IMR-90 (cell line): ENCODE measurements at regions not wholly inside any gene's neighbourhood (a gene's known extent, or its start where the extent isn't known, plus 50 kb on each side); places are given as distances from the start of the nearest gene placed in this dataset.

ENCODE experiments used
- ATAC-seq: fragments of 200-7000 bp; cut with Tn5 transposase; 2 replicates; pipeline ENCODE4 v1.9.1; 2020; ENCODE audit warnings: low read depth, mild to moderate bottlenecking, moderate library complexity
- BruUV-seq: library from RNA; stranded (reverse); fragments of 400-500 nt; replicated peaks from 2 replicates; lab custom pipeline; 2021; lab: Mats Ljungman, UMichigan
- CTCF ChIA-PET: fragments of 300-600 bp; formaldehyde crosslinking; extraction: SDS; loops from one replicate; lab custom pipeline; 2021; ENCODE audit warnings: antibody characterized with exemption; lab: Yijun Ruan, JAX
- POLR2A ChIA-PET: fragments of 300-600 bp; sonication (Branson Sonifier 250); formaldehyde crosslinking; loops from one replicate; lab custom pipeline; 2022; ENCODE audit warnings: antibody characterized with exemption; ENCODE audit not compliant: unreplicated experiment; lab: Charles Lee
- DNase-seq: peaks from one replicate; pipeline ENCODE4 v3.0.0; 2013
- H2AFZ ChIP-seq: replicated peaks from 2 replicates; pipeline ENCODE3; 2013; ENCODE audit warnings: low read length, mild to moderate bottlenecking; ENCODE audit not compliant: poor library complexity
- H2AK5ac ChIP-seq: 2 replicates; pipeline ENCODE4 v1.6.1; 2013; ENCODE audit warnings: low read depth, low read length, inconsistent platforms
- H2AK9ac ChIP-seq: replicated peaks from 2 replicates; pipeline ENCODE3; 2013; ENCODE audit warnings: mild to moderate bottlenecking, low read depth, low read length, moderate library complexity; ENCODE audit not compliant: poor library complexity
- H2BK120ac ChIP-seq: 2 replicates; pipeline ENCODE4 v1.6.1; 2013; ENCODE audit warnings: low read depth, low read length, inconsistent platforms
- H2BK15ac ChIP-seq: 3 replicates; pipeline ENCODE4 v1.6.1; 2013; ENCODE audit warnings: low read depth, low read length, inconsistent platforms
- H2BK20ac ChIP-seq: 2 replicates; pipeline ENCODE4 v1.6.1; 2013; ENCODE audit warnings: low read depth, mild to moderate bottlenecking, inconsistent platforms, low read length, moderate library complexity
- H2BK5ac ChIP-seq: 2 replicates; pipeline ENCODE4 v1.6.1; 2013; ENCODE audit warnings: mild to moderate bottlenecking, low read depth, low read length, inconsistent platforms; ENCODE audit not compliant: poor library complexity, severe bottlenecking
- H3K14ac ChIP-seq: replicated peaks from 2 replicates; pipeline ENCODE4 v1.6.1; 2013; ENCODE audit warnings: low read depth, low read length, inconsistent platforms
- H3K18ac ChIP-seq: 2 replicates; pipeline ENCODE4 v1.6.1; 2013; ENCODE audit warnings: low read depth, low read length, control low read depth
- H3K23ac ChIP-seq: 2 replicates; pipeline ENCODE4 v1.6.1; 2013; ENCODE audit warnings: low read depth, low read length, inconsistent platforms
- H3K27ac ChIP-seq: 2 replicates; pipeline ENCODE4 v1.5.1; 2013; ENCODE audit warnings: mild to moderate bottlenecking, control low read depth, low read length; ENCODE audit not compliant: insufficient read depth
- H3K27me3 ChIP-seq: 2 replicates; pipeline ENCODE4 v1.6.1; 2013; ENCODE audit warnings: low read length; ENCODE audit not compliant: control insufficient read depth, insufficient read depth
- H3K36me3 ChIP-seq: 2 replicates; pipeline ENCODE4 v1.6.1; 2013; ENCODE audit warnings: low read length, mixed read lengths; ENCODE audit not compliant: control insufficient read depth, insufficient read depth
- H3K4ac ChIP-seq: 2 replicates; pipeline ENCODE4 v1.6.1; 2013; ENCODE audit warnings: low read depth, low read length, inconsistent platforms
- H3K4me1 ChIP-seq: 2 replicates; pipeline ENCODE4 v1.6.1; 2013; ENCODE audit warnings: low read length, mixed read lengths; ENCODE audit not compliant: control insufficient read depth, insufficient read depth
- H3K4me2 ChIP-seq: 2 replicates; pipeline ENCODE4 v1.6.1; 2013; ENCODE audit warnings: low read depth, mild to moderate bottlenecking, control low read depth, low read length, moderate library complexity
- H3K4me3 ChIP-seq: 2 replicates; pipeline ENCODE4 v1.5.1; 2013; ENCODE audit warnings: low read depth, mild to moderate bottlenecking, control low read depth, low read length, moderate library complexity; ENCODE audit not compliant: insufficient read depth
- H3K56ac ChIP-seq: 2 replicates; pipeline ENCODE4 v1.6.1; 2013; ENCODE audit warnings: low read length, inconsistent platforms; ENCODE audit not compliant: insufficient read depth; ENCODE audit errors: extremely low read depth
- H3K79me1 ChIP-seq, 2 experiments: 2 replicates each; pipeline ENCODE4 v1.6.1; 2013; ENCODE audit warnings: low read length in 2 of 2, inconsistent platforms in 1 of 2, low read depth in 1 of 2
- H3K9ac ChIP-seq: 2 replicates; pipeline ENCODE4 v1.6.1; 2013; ENCODE audit warnings: low read depth, low read length, control low read depth
- H3K9me1 ChIP-seq: 2 replicates; pipeline ENCODE4 v1.6.1; 2013; ENCODE audit warnings: low read length, inconsistent platforms; ENCODE audit not compliant: insufficient read depth
- H3K9me3 ChIP-seq: 2 replicates; pipeline ENCODE4 v1.6.1; 2013; ENCODE audit warnings: low read length; ENCODE audit not compliant: control insufficient read depth, insufficient read depth
- H4K20me1 ChIP-seq: 2 replicates; pipeline ENCODE4 v1.6.1; 2013; ENCODE audit warnings: low read length, inconsistent platforms; ENCODE audit not compliant: insufficient read depth
- H4K5ac ChIP-seq: 2 replicates; pipeline ENCODE4 v1.6.1; 2013; ENCODE audit warnings: mild to moderate bottlenecking, low read depth, low read length, control low read depth
- H4K8ac ChIP-seq, 2 experiments: 2 replicates each; pipeline ENCODE4 v1.6.1; 2013; ENCODE audit warnings: low read depth in 2 of 2, low read length in 2 of 2, control low read depth in 1 of 2, inconsistent platforms in 1 of 2
- H4K91ac ChIP-seq: 2 replicates; pipeline ENCODE4 v1.6.1; 2013; ENCODE audit warnings: low read depth, low read length, inconsistent platforms; ENCODE audit not compliant: insufficient read depth
- BHLHE40 ChIP-seq: fragments of 150-350 bp; IDR thresholded peaks from 2 replicates; pipeline ENCODE4 v1.6.1; 2016; ENCODE audit warnings: mild to moderate bottlenecking, low read depth, low read length
- CEBPB ChIP-seq: IDR thresholded peaks from 2 replicates; pipeline ENCODE4 v1.6.1; 2012; ENCODE audit warnings: low read depth, low read length, improper control_type of control experiment
- CHD1 ChIP-seq: IDR thresholded peaks from 2 replicates; pipeline ENCODE4 v1.6.1; 2012; ENCODE audit warnings: low read depth, low read length, improper control_type of control experiment
- CTCF ChIP-seq: conservative IDR thresholded peaks from 2 replicates; pipeline ENCODE4 v1.5.1; 2012; ENCODE audit warnings: mild to moderate bottlenecking, low read depth, low read length, improper control_type of control experiment
- ELK1 ChIP-seq: fragments of 150-350 bp; IDR thresholded peaks from 2 replicates; pipeline ENCODE4 v1.6.1; 2016; ENCODE audit warnings: low read depth, mild to moderate bottlenecking, low read length, moderate library complexity, borderline replicate concordance
- FOS ChIP-seq: fragments of 150-350 bp; IDR thresholded peaks from 2 replicates; pipeline ENCODE4 v1.6.1; 2016; ENCODE audit warnings: low read depth, low read length
- MAFK ChIP-seq: IDR thresholded peaks from 2 replicates; pipeline ENCODE4 v1.6.1; 2012; ENCODE audit warnings: low read depth, low read length, improper control_type of control experiment
- MAZ ChIP-seq: IDR thresholded peaks from 2 replicates; pipeline ENCODE4 v1.6.1; 2012; ENCODE audit warnings: low read depth, mild to moderate bottlenecking, low read length, improper control_type of control experiment, moderate library complexity, borderline replicate concordance
- MXI1 ChIP-seq: IDR thresholded peaks from 2 replicates; pipeline ENCODE4 v1.6.1; 2012; ENCODE audit warnings: low read depth, mild to moderate bottlenecking, low read length, moderate library complexity, borderline replicate concordance
- NFE2L2 ChIP-seq: fragments of 150-350 bp; IDR thresholded peaks from 2 replicates; pipeline ENCODE4 v1.6.1; 2016; ENCODE audit warnings: low read depth, mild to moderate bottlenecking, low read length
- POLR2A ChIP-seq: IDR thresholded peaks from 2 replicates; pipeline ENCODE4 v1.6.1; 2012; ENCODE audit warnings: mild to moderate bottlenecking, low read depth, low read length
- RAD21 ChIP-seq: IDR thresholded peaks from 2 replicates; pipeline ENCODE4 v1.6.1; 2012; ENCODE audit warnings: low read length, improper control_type of control experiment
- RCOR1 ChIP-seq: IDR thresholded peaks from 2 replicates; pipeline ENCODE4 v1.6.1; 2012; ENCODE audit warnings: mild to moderate bottlenecking, low read length, improper control_type of control experiment; ENCODE audit not compliant: insufficient replicate concordance
- RFX5 ChIP-seq: IDR thresholded peaks from 2 replicates; pipeline ENCODE4 v1.8.0; 2012; ENCODE audit warnings: low read depth, mild to moderate bottlenecking, low read length, moderate library complexity
- SMC3 ChIP-seq: fragments of 150-350 bp; IDR thresholded peaks from 2 replicates; pipeline ENCODE4 v1.6.1; 2016; ENCODE audit warnings: low read depth, mild to moderate bottlenecking, antibody characterized with exemption, low read length, moderate library complexity
- USF2 ChIP-seq: fragments of 150-350 bp; IDR thresholded peaks from 2 replicates; pipeline ENCODE4 v1.6.1; 2017; ENCODE audit warnings: mild to moderate bottlenecking, antibody characterized with exemption, low read length, low read depth
- WGBS, 2 experiments: methylation state at CpG; one replicate each; pipeline versions ENCODE4 v1.1.5 to v1.1.7; 2013; ENCODE audit warnings: missing lambda C conversion rate in 2 of 2; ENCODE audit not compliant: insufficient read length in 1 of 2; ENCODE audit errors: extremely low coverage in 2 of 2; 5-methylcytosine and 5-hydroxymethylcytosine counted together
- dilution Hi-C: fragments of 300-500 bp; cut with HindIII; formaldehyde crosslinking; loops from one replicate; pipeline ENCODE4 v1.14.3; 2018; ENCODE audit warnings: low sequenced_read_pairs; ENCODE audit not compliant: unreplicated experiment
- in situ Hi-C: fragments of 300-500 bp; cut with MboI; formaldehyde crosslinking; loops from 3 replicates; pipeline ENCODE4 v1.14.3; 2019; ENCODE audit warnings: low sequenced_read_pairs, inconsistent platforms, mixed read lengths
- intact Hi-C: fragments of 100-400 bp; cut with micrococcal nuclease; formaldehyde crosslinking; loops from 2 replicates; pipeline ENCODE4 v1.10.0; 2022

- intact Hi-C loops (no loop called here), in situ Hi-C loops (no loop called here), dilution Hi-C loops (no loop called here)
- Histone ChIP-seq H3K23ac (no peak overlapping the region), H3K4me1 (no peaks in the 10 kb centered on the region), H2AFZ (no peak overlapping the region), H3K9ac (no peak overlapping the region), H3K27ac (no peak overlapping the region), H2BK20ac (no peak overlapping the region), H4K91ac (no peak overlapping the region), H3K79me1 (no peaks in the 10 kb centered on the region), H4K8ac (no peak overlapping the region), H4K20me1 (no peaks in the 10 kb centered on the region), H2BK15ac (no peak overlapping the region; the same call in 2 of the 3 replicates), H3K4me2 (no peak overlapping the region), H3K4me3 (no peak overlapping the region), H2BK5ac (no peak overlapping the region), H2AK5ac (no peak overlapping the region), H3K36me3 (no peaks in the 10 kb centered on the region), H3K27me3 (no peaks in the 10 kb centered on the region), H3K14ac (0 out of 2 replicates have a peak overlapping the region, but pooled peaks have one; percentile 19), H4K5ac (no peak overlapping the region), H3K9me3 (no peaks in the 10 kb centered on the region), H3K56ac (no peak overlapping the region), H2BK120ac (no peak overlapping the region), H3K9me1 (no peaks in the 10 kb centered on the region), H2AK9ac (no peak overlapping the region), H3K4ac (no peak overlapping the region), H3K18ac (no peak overlapping the region; the same call in 1 of the 2 replicates)
- TF ChIP-seq MXI1 (no peak), POLR2A (no peak), MAZ (no peak), BHLHE40 (no peak), SMC3 (no peak), RCOR1 (no peak), USF2 (no peak), ELK1 (no peak), RFX5 (no peak), RAD21 (no peak), FOS (no peak), CTCF (no peak), CHD1 (no peak), MAFK (no peak), CEBPB (no peak), NFE2L2 (no peak)
- POLR2A ChIA-PET, result no interaction called here
- DNase-seq, result peak; percentile 64
- peak; percentile 59 for ATAC-seq
- CTCF ChIA-PET, result no interaction called here
- no CpG with 5 or more reads among the region's 5 CpGs for WGBS, 2 experiments
- BruUV-seq, result no TSS peak
These were observed 72.4 kb upstream of the CARD18 start for GRCh38 chr11:105211806-105212554.
